22Rv1 (cell line): ENCODE measurements at regions not wholly inside any gene's neighbourhood (a gene's known extent, or its start where the extent isn't known, plus 50 kb on each side); places are given as distances from the start of the nearest gene placed in this dataset.

Experiments used
- H3K27ac ChIP-seq: fragments of 450-650 bp; 2 replicates; pipeline ENCODE4 v1.5.1; 2017
- CTCF ChIP-seq: fragments of 450-650 bp; IDR thresholded peaks from 2 replicates; pipeline ENCODE4 v1.5.1; 2017; ENCODE audit warnings: mild to moderate bottlenecking
- ZFX ChIP-seq: fragments of 450-650 bp; IDR thresholded peaks from 2 replicates; pipeline ENCODE4 v1.6.1; 2017; ENCODE audit warnings: antibody characterized with exemption, borderline replicate concordance

GRCh38 chr4:147355847-147356246 lies 125.0 kb upstream of the EDNRA start:
- no peak for TF ChIP-seq CTCF
- no peak for TF ChIP-seq ZFX
- H3K27ac ChIP-seq, result no peak overlapping the region

GRCh38 chr4:147360301-147360700 lies 120.6 kb upstream of the EDNRA start:
- TF ChIP-seq CTCF (no peak), ZFX (no peak)
- no peak overlapping the region for H3K27ac ChIP-seq

GRCh38 chr4:147361726-147362125 lies 119.2 kb upstream of the EDNRA start:
- TF ChIP-seq ZFX, result no peak
- TF ChIP-seq CTCF, result no peak
- no peak overlapping the region for H3K27ac ChIP-seq

GRCh38 chr4:147362938-147363337 lies 118.0 kb upstream of the EDNRA start:
- H3K27ac ChIP-seq, result peak overlapping the region; percentile 17; the same call in 1 of the 2 replicates
- TF ChIP-seq CTCF, result no peak
- TF ChIP-seq ZFX, result no peak

GRCh38 chr4:147363514-147363913 lies 117.4 kb upstream of the EDNRA start:
- H3K27ac ChIP-seq, result no peak overlapping the region; the same call in 1 of the 2 replicates

GRCh38 chr4:147365396-147365795 lies 115.5 kb upstream of the EDNRA start:
- no peak overlapping the region for H3K27ac ChIP-seq
- TF ChIP-seq CTCF (no peak), ZFX (no peak)

More at GRCh38 chr4:147363514-147363913, 117.4 kb upstream of the EDNRA start:
- TF ChIP-seq ZFX (no peak), CTCF (no peak)

- no peak overlapping the region for H3K27ac ChIP-seq
- TF ChIP-seq CTCF, result no peak
- TF ChIP-seq ZFX, result no peak
Measured at GRCh38 chr4:147366164-147366563, 114.7 kb upstream of the EDNRA start.
